Adipocyte (in vitro differentiated cells): ENCODE measurements at regions not wholly inside any gene's neighbourhood (a gene's known extent, or its start where the extent isn't known, plus 50 kb on each side); places are given as distances from the start of the nearest gene placed in this dataset.

ENCODE experiments used
- DNase-seq: peaks from one replicate; pipeline ENCODE4 v3.0.0-alpha.2; 2015; ENCODE audit warnings: low read depth
- H3K27me3 ChIP-seq: replicated peaks from 2 replicates; pipeline ENCODE4 v1.7.0; 2013; ENCODE audit warnings: mild to moderate bottlenecking, low read length, moderate library complexity; ENCODE audit not compliant: control insufficient read depth, insufficient read depth
- H3K36me3 ChIP-seq: 2 replicates; pipeline ENCODE4 v1.7.0; 2013; ENCODE audit warnings: low read length, mild to moderate bottlenecking, moderate library complexity; ENCODE audit not compliant: control insufficient read depth, insufficient read depth, severe bottlenecking
- H3K4me1 ChIP-seq: 2 replicates; pipeline ENCODE4 v1.7.0; 2013; ENCODE audit warnings: mild to moderate bottlenecking, low read length, moderate library complexity; ENCODE audit not compliant: control insufficient read depth, insufficient read depth
- H3K4me3 ChIP-seq: 2 replicates; pipeline ENCODE4 v1.7.0; 2013; ENCODE audit warnings: mild to moderate bottlenecking, low read length, moderate library complexity
- H3K9ac ChIP-seq: 2 replicates; pipeline ENCODE4 v1.7.0; 2013; ENCODE audit warnings: mild to moderate bottlenecking, low read length, moderate library complexity
- H3K9me3 ChIP-seq: 2 replicates; pipeline ENCODE4 v1.7.0; 2013; ENCODE audit warnings: mild to moderate bottlenecking, low read length, moderate library complexity; ENCODE audit not compliant: control insufficient read depth

DNA sequence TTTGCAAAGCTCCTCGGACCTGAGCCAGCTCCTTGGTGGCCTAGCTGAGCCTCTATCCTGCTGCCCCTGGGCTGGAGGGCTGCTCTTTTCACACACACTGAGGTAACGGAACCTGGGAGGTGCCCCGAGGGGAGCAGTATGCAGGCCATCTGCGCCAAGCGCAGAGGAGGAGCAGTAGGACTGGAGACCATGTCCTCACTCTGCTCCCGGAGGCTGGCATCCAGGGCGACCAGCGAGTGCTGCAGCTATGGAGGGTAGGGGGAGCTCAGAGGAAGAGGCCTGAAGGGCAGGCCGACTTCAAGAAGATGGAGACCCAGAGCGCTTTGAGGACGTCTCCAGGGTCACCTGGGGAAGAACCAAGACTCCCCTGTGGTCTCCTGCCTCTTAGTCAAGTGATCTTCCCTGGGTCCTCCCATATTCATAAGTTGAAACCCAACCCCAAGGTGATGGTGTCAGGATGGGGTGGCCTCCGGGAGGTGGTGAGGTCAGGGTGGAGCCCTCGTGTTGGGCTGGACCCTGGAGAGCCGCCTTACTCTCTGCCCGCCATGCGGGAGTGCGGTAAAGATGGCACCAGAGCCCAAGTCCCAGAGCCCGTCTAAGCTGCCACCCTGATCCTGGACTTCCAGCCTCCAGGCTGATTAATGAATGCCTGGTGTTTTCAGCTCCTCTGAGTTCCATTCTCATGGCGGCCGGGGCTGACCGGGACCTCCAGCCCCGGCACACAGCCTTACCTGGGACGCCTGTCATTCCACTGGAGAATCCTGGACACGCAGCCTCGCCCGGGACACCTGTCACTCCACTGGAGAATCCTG, 160.7 kb downstream of the NDUFA10 start:
- H3K36me3 ChIP-seq, result no peaks in the 10 kb centered on the region
- H3K9me3 ChIP-seq, result no peaks in the 10 kb centered on the region
- H3K4me1 ChIP-seq, result no peaks in the 10 kb centered on the region
- H3K27me3 ChIP-seq, result peaks cover 6% of the 10 kb centered on the region
- H3K9ac ChIP-seq, result no peak overlapping the region
- DNase-seq, result no peak
- no peak overlapping the region for H3K4me3 ChIP-seq

- H3K27me3 ChIP-seq, result peaks cover 6% of the 10 kb centered on the region
- no peak overlapping the region for H3K4me3 ChIP-seq
These were observed 162.5 kb downstream of the NDUFA10 start for GRCh38 chr2:239862613-239863012.

GRCh38 chr2:239858179-239858578, 167.0 kb downstream of the NDUFA10 start:
- H3K4me3 ChIP-seq, result no peak overlapping the region
- no peaks in the 10 kb centered on the region for H3K4me1 ChIP-seq
- H3K27me3 ChIP-seq, result peaks cover 10% of the 10 kb centered on the region
- H3K9ac ChIP-seq, result no peak overlapping the region
- H3K9me3 ChIP-seq, result no peaks in the 10 kb centered on the region
- no peak for DNase-seq
- H3K36me3 ChIP-seq, result no peaks in the 10 kb centered on the region

More at GRCh38 chr2:239862613-239863012, 162.5 kb downstream of the NDUFA10 start:
- no peaks in the 10 kb centered on the region for H3K9me3 ChIP-seq
- DNase-seq, result no peak
- no peak overlapping the region for H3K9ac ChIP-seq
- no peaks in the 10 kb centered on the region for H3K36me3 ChIP-seq
- H3K4me1 ChIP-seq, result no peaks in the 10 kb centered on the region

GRCh38 chr2:239857591-239857990, 167.6 kb downstream of the NDUFA10 start:
- Histone ChIP-seq H3K4me1 (no peaks in the 10 kb centered on the region), H3K9ac (no peak overlapping the region), H3K4me3 (no peak overlapping the region), H3K36me3 (no peaks in the 10 kb centered on the region), H3K9me3 (no peaks in the 10 kb centered on the region), H3K27me3 (peaks cover 12% of the 10 kb centered on the region)
- DNase-seq, result no peak

DNA sequence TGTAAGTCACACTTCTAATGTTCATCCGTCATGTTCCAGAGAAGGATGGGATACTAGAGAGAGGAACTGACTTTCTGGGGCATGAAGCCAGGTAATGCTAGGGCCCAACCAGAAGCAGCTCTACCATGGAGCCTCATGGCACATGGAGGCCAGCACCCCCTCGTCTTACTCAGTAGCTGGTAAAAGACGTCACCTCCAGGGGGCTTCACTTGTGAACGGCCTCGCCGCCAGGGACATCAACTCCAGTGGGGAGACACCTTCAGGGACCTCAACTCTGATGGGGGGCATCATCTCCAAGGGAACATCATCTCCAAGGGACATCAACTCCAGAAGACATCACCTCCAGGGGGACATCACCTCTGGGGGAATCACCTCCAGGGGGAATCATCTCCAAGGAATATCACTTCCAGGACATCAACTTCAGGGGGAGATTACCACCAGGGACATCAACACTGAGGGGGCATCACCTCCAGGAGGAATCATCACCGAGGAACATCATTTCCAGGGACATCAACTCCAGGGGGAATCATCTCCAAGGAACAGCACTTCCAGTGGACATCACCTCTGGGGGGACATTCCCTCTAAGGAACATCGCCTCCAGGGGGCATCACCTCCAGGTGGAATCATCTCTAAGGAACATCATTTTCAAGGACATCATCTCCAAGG, 168.4 kb downstream of the NDUFA10 start:
- Histone ChIP-seq H3K9me3 (no peaks in the 10 kb centered on the region), H3K4me3 (no peak overlapping the region), H3K4me1 (no peaks in the 10 kb centered on the region), H3K9ac (no peak overlapping the region), H3K27me3 (peaks cover 10% of the 10 kb centered on the region), H3K36me3 (no peaks in the 10 kb centered on the region)
- no peak for DNase-seq

- Histone ChIP-seq H3K4me3 (no peak overlapping the region), H3K9me3 (peaks cover 2% of the 10 kb centered on the region), H3K4me1 (no peaks in the 10 kb centered on the region), H3K27me3 (peaks cover 6% of the 10 kb centered on the region), H3K36me3 (no peaks in the 10 kb centered on the region), H3K9ac (no peak overlapping the region)
- DNase-seq, result no peak
These were observed 169.1 kb downstream of the NDUFA10 start for GRCh38 chr2:239855863-239856587.

- Histone ChIP-seq H3K27me3 (peaks cover 6% of the 10 kb centered on the region), H3K9ac (no peak overlapping the region), H3K36me3 (no peaks in the 10 kb centered on the region), H3K4me1 (no peaks in the 10 kb centered on the region), H3K9me3 (peaks cover 11% of the 10 kb centered on the region), H3K4me3 (no peak overlapping the region)
- no peak for DNase-seq
These were observed 170.5 kb downstream of the NDUFA10 start for GRCh38 chr2:239854596-239854995.

GRCh38 chr2:239853706-239854327, 171.3 kb downstream of the NDUFA10 start:
- Histone ChIP-seq H3K27me3 (peaks cover 6% of the 10 kb centered on the region), H3K9me3 (peaks cover 18% of the 10 kb centered on the region), H3K9ac (no peak overlapping the region), H3K4me3 (no peak overlapping the region), H3K36me3 (no peaks in the 10 kb centered on the region), H3K4me1 (no peaks in the 10 kb centered on the region)
- no peak for DNase-seq

DNA sequence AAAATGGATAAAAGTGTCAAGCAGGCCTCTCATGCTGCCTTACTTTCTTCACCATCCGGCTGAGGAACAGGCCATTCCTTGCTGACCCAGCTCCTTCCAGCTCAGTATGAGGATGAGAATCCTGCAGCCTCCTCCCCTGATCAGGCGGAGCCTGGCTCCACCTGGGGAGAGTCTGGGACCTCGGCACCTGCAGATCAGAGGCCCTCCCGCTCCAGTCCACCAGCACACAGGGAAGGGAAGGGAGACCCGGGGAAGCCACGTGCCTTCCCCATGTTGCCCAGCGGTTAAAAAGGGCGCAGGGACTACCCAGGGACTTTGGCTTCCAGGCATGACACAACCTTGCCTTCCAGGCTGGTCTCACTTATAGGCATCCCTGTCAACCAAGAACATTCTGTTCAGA, 172.0 kb downstream of the NDUFA10 start:
- DNase-seq, result no peak
- Histone ChIP-seq H3K27me3 (peaks cover 6% of the 10 kb centered on the region), H3K9me3 (peaks cover 22% of the 10 kb centered on the region), H3K4me3 (no peak overlapping the region), H3K36me3 (no peaks in the 10 kb centered on the region), H3K4me1 (no peaks in the 10 kb centered on the region), H3K9ac (no peak overlapping the region)

- no peak for DNase-seq
These were observed 172.9 kb downstream of the NDUFA10 start for GRCh38 chr2:239852272-239852671.

More at GRCh38 chr2:239852272-239852671, 172.9 kb downstream of the NDUFA10 start:
- Histone ChIP-seq H3K36me3 (no peaks in the 10 kb centered on the region), H3K27me3 (peaks cover 6% of the 10 kb centered on the region), H3K4me1 (no peaks in the 10 kb centered on the region), H3K9me3 (peaks cover 22% of the 10 kb centered on the region), H3K9ac (no peak overlapping the region), H3K4me3 (no peak overlapping the region)
